Liver (tissue), 3 donors: ENCODE measurements at regions not wholly inside any gene's neighbourhood (a gene's known extent, or its start where the extent isn't known, plus 50 kb on each side); places are given as distances from the start of the nearest gene placed in this dataset.

Experiments
- CTCF ChIP-seq: fragments of 150-350 bp; IDR thresholded peaks from 2 replicates; pipeline ENCODE4 v1.5.1; 2017; ENCODE audit warnings: improper control_type of control experiment, low read depth, low read length; ENCODE audit not compliant: missing input control
- RAD21 ChIP-seq, 2 donors: IDR thresholded peaks; 2 replicates each; pipeline ENCODE4 v1.6.1; 2016; ENCODE audit warnings: antibody characterized with exemption in 2 of 2, mild to moderate bottlenecking in 2 of 2
- SP1 ChIP-seq: IDR thresholded peaks from 2 replicates; pipeline ENCODE4 v1.6.1; 2018; ENCODE audit warnings: antibody characterized with exemption, mild to moderate bottlenecking
- TAF1 ChIP-seq: conservative IDR thresholded peaks from 2 replicates; pipeline ENCODE4 v1.6.1; 2016; ENCODE audit warnings: antibody characterized with exemption, mild to moderate bottlenecking
- ZBTB33 ChIP-seq: IDR thresholded peaks from 2 replicates; pipeline ENCODE4 v1.6.1; 2016; ENCODE audit warnings: antibody characterized with exemption
- TF ChIP-seq, protein P1 (sequence below): IDR thresholded peaks from 2 replicates; pipeline ENCODE4 v1.6.1; 2016; ENCODE audit warnings: antibody characterized with exemption
- donor health status: healthy.
- donor health status: healthy.

DNA sequence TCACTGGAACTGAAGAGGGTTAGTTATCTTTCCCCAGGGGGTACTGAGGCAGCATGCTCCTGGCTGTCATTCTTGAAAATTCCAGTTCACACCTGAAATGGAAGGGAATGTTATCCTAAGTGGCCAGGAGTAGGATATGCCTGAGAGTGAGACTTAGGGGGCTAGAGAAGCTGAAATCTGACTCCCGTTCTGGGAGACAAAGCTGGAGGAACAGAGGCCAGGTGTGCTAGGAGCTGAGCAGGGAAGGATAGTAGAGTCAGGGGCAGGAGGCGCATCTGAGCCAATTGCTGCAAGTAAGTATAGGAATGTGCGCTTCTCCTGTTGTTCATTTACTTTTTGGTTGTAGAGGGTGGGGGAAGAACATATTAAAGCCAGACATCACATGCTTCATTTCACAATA lies 58.1 kb upstream of the KIAA1217 start:
- no peak for TF ChIP-seq CTCF
- TF ChIP-seq, protein P1, sequence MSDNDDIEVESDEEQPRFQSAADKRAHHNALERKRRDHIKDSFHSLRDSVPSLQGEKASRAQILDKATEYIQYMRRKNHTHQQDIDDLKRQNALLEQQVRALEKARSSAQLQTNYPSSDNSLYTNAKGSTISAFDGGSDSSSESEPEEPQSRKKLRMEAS, result no peak
- TF ChIP-seq SP1, result no peak
- TF ChIP-seq TAF1, result no peak
- no peak for TF ChIP-seq ZBTB33
- TF ChIP-seq RAD21 (IDR thresholded peaks at IDR 0.05), result no peak
